ENCODE measurements at regions not wholly inside any gene's neighbourhood (a gene's known extent, or its start where the extent isn't known, plus 50 kb on each side); places are given as distances from the start of the nearest gene placed in this dataset.

DNA sequence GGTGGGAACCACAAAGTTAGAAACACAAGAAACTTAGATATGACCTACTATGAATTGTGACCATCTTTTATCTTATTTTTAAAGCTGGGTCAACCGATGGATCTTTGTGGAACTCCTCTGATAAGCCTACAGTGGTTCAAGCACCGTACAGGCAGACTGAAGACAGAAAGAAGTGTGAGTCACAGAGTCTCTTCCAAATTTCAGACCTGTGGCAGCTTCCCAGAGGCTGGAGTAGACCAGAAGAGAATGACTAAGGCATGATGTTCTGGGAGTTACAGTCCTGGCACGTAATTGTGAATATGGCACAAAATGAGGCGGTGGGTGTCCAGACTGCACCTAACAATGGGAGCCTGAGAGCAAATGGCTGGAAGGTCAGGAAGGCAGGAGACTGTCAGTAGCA is 70.0 kb downstream of the LMO4 start:
- intact Hi-C loops (cut with DNase I; ENCODE audit: low total_unique reads), result no loop called here
- no peak for DNase-seq (ENCODE audit: low spot score in 2 of 2)
- no peak overlapping the region for H3K4me3 ChIP-seq (ENCODE audit: low read depth, poor library complexity, severe bottlenecking)
- no peak for TF ChIP-seq POLR2A (IDR thresholded peaks at IDR 0.05)
- TF ChIP-seq, protein P1, sequence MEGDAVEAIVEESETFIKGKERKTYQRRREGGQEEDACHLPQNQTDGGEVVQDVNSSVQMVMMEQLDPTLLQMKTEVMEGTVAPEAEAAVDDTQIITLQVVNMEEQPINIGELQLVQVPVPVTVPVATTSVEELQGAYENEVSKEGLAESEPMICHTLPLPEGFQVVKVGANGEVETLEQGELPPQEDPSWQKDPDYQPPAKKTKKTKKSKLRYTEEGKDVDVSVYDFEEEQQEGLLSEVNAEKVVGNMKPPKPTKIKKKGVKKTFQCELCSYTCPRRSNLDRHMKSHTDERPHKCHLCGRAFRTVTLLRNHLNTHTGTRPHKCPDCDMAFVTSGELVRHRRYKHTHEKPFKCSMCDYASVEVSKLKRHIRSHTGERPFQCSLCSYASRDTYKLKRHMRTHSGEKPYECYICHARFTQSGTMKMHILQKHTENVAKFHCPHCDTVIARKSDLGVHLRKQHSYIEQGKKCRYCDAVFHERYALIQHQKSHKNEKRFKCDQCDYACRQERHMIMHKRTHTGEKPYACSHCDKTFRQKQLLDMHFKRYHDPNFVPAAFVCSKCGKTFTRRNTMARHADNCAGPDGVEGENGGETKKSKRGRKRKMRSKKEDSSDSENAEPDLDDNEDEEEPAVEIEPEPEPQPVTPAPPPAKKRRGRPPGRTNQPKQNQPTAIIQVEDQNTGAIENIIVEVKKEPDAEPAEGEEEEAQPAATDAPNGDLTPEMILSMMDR (IDR thresholded peaks at IDR 0.05), result no peak
- 47 to 70% methylated on average over 4 of the region's 4 CpGs for WGBS, 2 donors

GRCh38 chr1:87399264-87399663 is 70.6 kb downstream of the LMO4 start:
- intact Hi-C loops (cut with DNase I; ENCODE audit: low total_unique reads), result no loop called here
- WGBS, 2 donors, result 57 to 66% methylated on average over 2 of the region's 2 CpGs
- TF ChIP-seq, protein P1 (IDR thresholded peaks at IDR 0.05), result no peak
- TF ChIP-seq POLR2A (IDR thresholded peaks at IDR 0.05), result no peak
- H3K4me3 ChIP-seq (ENCODE audit: low read depth, poor library complexity, severe bottlenecking), result no peak overlapping the region
- no peak for DNase-seq (ENCODE audit: low spot score in 2 of 2)

DNA sequence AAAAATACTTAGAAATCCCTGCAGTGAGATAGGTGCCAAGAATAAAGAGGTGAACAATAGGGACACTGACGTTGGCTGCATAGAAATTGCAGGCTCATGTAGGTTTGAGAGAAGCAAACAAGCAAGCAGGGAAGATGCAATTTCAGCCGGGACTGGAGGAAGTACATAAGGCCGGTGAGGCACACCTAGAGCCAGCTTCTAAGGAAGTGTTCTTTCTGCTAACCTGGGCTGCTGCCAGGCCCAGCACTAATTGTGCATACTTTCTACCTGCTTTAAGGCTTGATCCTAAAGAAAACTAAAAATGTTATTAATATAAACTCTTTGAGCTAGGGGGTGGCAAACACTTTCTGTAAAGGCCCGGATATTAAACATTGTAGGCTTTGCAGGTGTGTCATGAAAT is 71.0 kb downstream of the LMO4 start:
- intact Hi-C loops (cut with DNase I; ENCODE audit: low total_unique reads), result no loop called here
- WGBS, 2 donors, result 44 to 62% methylated on average over 4 of the region's 4 CpGs
- TF ChIP-seq, protein P1 (IDR thresholded peaks at IDR 0.05), result no peak
- TF ChIP-seq POLR2A (IDR thresholded peaks at IDR 0.05), result no peak
- H3K4me3 ChIP-seq (ENCODE audit: low read depth, poor library complexity, severe bottlenecking), result no peak overlapping the region
- DNase-seq (ENCODE audit: low spot score in 2 of 2), result no peak

DNA sequence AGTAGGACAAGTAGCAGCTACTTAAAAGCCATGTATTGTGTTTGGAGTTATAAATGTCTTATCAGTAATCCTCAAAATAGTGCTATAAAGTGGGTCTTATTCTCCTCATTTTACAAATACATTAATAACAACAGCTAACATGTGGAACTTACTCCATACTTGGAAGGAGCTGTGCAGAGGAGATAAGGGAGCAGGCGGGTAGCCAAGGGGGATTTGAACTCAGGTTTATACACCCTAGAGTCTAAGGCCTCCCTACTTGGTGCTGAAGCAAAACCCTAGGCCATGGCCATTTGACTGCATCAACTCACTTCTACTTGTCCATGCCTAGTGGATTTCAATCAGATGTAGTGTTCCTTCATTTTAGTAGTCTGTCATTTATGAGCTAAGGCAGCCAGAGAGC is 72.1 kb downstream of the LMO4 start:
- H3K4me3 ChIP-seq (ENCODE audit: low read depth, poor library complexity, severe bottlenecking), result no peak overlapping the region
- TF ChIP-seq, protein P1 (IDR thresholded peaks at IDR 0.05), result no peak
- TF ChIP-seq POLR2A (IDR thresholded peaks at IDR 0.05), result no peak
- DNase-seq (ENCODE audit: low spot score in 2 of 2), result no peak
- 83 to 100% methylated on average over 1 of the region's 1 CpG for WGBS, 2 donors
- intact Hi-C loops (cut with DNase I; ENCODE audit: low total_unique reads), result no loop called here

- WGBS, 2 donors, result 66% methylated on average over 6 of the region's 6 CpGs
Measured at GRCh38 chr1:87402241-87403002, 73.7 kb downstream of the LMO4 start.

More at GRCh38 chr1:87402241-87403002, 73.7 kb downstream of the LMO4 start:
- no peak overlapping the region for H3K4me3 ChIP-seq (ENCODE audit: low read depth, poor library complexity, severe bottlenecking)
- intact Hi-C loops (cut with DNase I; ENCODE audit: low total_unique reads), result no loop called here
- TF ChIP-seq POLR2A (IDR thresholded peaks at IDR 0.05), result no peak
- TF ChIP-seq, protein P1 (IDR thresholded peaks at IDR 0.05), result no peak
- DNase-seq (ENCODE audit: low spot score in 2 of 2), result no peak

All from lower leg skin (tissue), 4 donors.